HUES6 (cell line): ENCODE measurements at regions not wholly inside any gene's neighbourhood (a gene's known extent, or its start where the extent isn't known, plus 50 kb on each side); places are given as distances from the start of the nearest gene placed in this dataset.
"Not testable (repeated sequence)": the region's sequence is repeated elsewhere in the genome, so short reads cannot be mapped to it uniquely, and the experiment has no call there.

Experiments
- H3K27ac ChIP-seq: 2 replicates; pipeline ENCODE4 v1.7.0; 2013; ENCODE audit warnings: low read depth, mild to moderate bottlenecking, low read length, inconsistent platforms
- H3K27me3 ChIP-seq: 2 replicates; pipeline ENCODE4 v1.6.1; 2013; ENCODE audit warnings: low read length; ENCODE audit not compliant: control insufficient read depth, insufficient read depth
- H3K36me3 ChIP-seq: 2 replicates; pipeline ENCODE4 v1.6.1; 2013; ENCODE audit warnings: low read length; ENCODE audit not compliant: control insufficient read depth, insufficient read depth
- H3K4me1 ChIP-seq: 2 replicates; pipeline ENCODE4 v1.6.1; 2013; ENCODE audit warnings: low read length; ENCODE audit not compliant: control insufficient read depth, insufficient read depth
- H3K4me3 ChIP-seq: 2 replicates; pipeline ENCODE4 v1.5.1; 2013; ENCODE audit warnings: low read depth, low read length
- H3K9ac ChIP-seq: one replicate; pipeline ENCODE4 v1.6.1; 2013; ENCODE audit warnings: mild to moderate bottlenecking, low read length
- H3K9me3 ChIP-seq: 2 replicates; pipeline ENCODE4 v1.6.1; 2013; ENCODE audit warnings: low read depth, low read length; ENCODE audit not compliant: control insufficient read depth, insufficient read depth

DNA sequence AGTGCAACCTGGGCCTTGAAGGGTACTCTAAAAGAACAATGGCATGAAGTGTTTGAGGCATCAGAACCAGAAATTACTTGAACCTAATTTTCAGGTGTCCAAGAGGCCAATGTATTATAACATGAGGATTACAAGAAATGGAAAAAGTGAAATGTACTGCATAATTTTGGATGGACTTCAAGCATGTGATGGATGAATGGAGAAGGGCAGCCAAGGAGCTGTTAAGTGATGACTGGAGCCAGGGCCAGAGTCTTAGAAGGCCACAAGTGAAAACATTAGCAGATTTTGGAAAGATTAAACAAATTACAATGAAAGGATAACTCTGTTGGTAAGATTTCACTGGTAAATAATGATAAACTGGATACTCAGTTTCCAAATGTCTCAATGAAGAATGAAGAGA is 738.2 kb downstream of the CD109 start:
- Histone ChIP-seq H3K9ac (no peak overlapping the region), H3K4me3 (no peak overlapping the region), H3K27ac (no peak overlapping the region), H3K4me1 (no peaks in the 10 kb centered on the region), H3K36me3 (no peaks in the 10 kb centered on the region), H3K27me3 (no peaks in the 10 kb centered on the region), H3K9me3 (no peaks in the 10 kb centered on the region)

GRCh38 chr6:74431873-74432580 is 736.0 kb downstream of the CD109 start:
- no peak overlapping the region for H3K27ac ChIP-seq
- no peaks in the 10 kb centered on the region for H3K36me3 ChIP-seq
- no peak overlapping the region for H3K4me3 ChIP-seq
- no peaks in the 10 kb centered on the region for H3K9me3 ChIP-seq
- no peaks in the 10 kb centered on the region for H3K27me3 ChIP-seq
- H3K4me1 ChIP-seq = no peaks in the 10 kb centered on the region
- no peak overlapping the region for H3K9ac ChIP-seq

GRCh38 chr6:74420221-74420620 is 724.2 kb downstream of the CD109 start:
- Histone ChIP-seq H3K9me3 (no peaks in the 10 kb centered on the region), H3K4me1 (no peaks in the 10 kb centered on the region), H3K9ac (no peak overlapping the region), H3K27me3 (no peaks in the 10 kb centered on the region), H3K4me3 (no peak overlapping the region), H3K36me3 (no peaks in the 10 kb centered on the region), H3K27ac (no peak overlapping the region)

GRCh38 chr6:74415056-74415455 is 719.1 kb downstream of the CD109 start:
- Histone ChIP-seq H3K4me3 (no peak overlapping the region), H3K9ac (no peak overlapping the region), H3K4me1 (no peaks in the 10 kb centered on the region), H3K36me3 (no peaks in the 10 kb centered on the region), H3K27ac (no peak overlapping the region), H3K27me3 (no peaks in the 10 kb centered on the region), H3K9me3 (no peaks in the 10 kb centered on the region)

- Histone ChIP-seq H3K9me3 (no peaks in the 10 kb centered on the region), H3K9ac (no peak overlapping the region), H3K4me1 (no peaks in the 10 kb centered on the region), H3K27me3 (no peaks in the 10 kb centered on the region), H3K4me3 (no peak overlapping the region), H3K27ac (no peak overlapping the region), H3K36me3 (no peaks in the 10 kb centered on the region)
These were observed 714.6 kb downstream of the CD109 start for GRCh38 chr6:74410630-74411029.

DNA sequence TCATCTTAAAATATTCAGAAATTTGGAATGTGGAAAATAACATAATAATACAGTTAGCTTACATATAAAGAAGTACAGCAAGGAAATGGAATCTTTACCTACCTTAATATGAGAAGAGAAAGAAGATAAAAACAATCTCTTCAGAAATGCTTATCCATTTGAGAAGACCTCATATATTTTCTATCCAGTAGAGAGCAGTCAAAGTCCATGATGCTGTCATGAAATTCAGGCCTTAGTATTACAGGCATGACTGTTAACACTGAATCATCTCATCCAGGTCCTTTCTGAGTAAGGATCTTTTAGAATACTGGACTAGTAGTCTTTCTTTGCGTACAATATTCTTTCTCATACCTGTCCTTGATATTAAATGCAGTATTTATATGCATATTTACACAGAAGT is 713.4 kb downstream of the CD109 start:
- H3K9me3 ChIP-seq = no peaks in the 10 kb centered on the region
- no peaks in the 10 kb centered on the region for H3K36me3 ChIP-seq
- H3K27ac ChIP-seq = no peak overlapping the region
- no peaks in the 10 kb centered on the region for H3K4me1 ChIP-seq
- H3K9ac ChIP-seq = no peak overlapping the region
- no peak overlapping the region for H3K4me3 ChIP-seq
- H3K27me3 ChIP-seq = no peaks in the 10 kb centered on the region

DNA sequence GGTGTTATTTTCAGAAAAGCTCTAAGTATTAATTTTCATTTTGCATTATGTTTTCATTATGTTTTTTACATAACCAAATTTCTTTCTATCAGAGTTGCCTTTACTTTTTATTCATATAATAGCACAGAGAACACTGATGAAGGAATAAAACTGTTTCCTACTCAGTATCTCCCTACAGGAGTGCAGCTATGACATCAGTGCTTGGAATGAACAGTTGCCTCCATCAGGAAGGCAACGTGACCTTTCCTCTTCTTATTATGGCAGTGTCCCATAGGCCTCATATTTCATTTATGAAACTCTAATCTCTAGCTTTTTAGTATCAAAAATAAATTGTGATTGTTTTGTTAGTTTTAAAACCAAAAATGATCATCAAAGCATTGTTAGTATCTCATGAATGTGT is 712.8 kb downstream of the CD109 start:
- Histone ChIP-seq H3K9me3 (no peaks in the 10 kb centered on the region), H3K27ac (no peak overlapping the region), H3K36me3 (no peaks in the 10 kb centered on the region), H3K4me1 (no peaks in the 10 kb centered on the region), H3K27me3 (no peaks in the 10 kb centered on the region), H3K9ac (no peak overlapping the region), H3K4me3 (no peak overlapping the region)

GRCh38 chr6:74404366-74404765 is 708.4 kb downstream of the CD109 start:
- Histone ChIP-seq H3K27me3 (no peaks in the 10 kb centered on the region), H3K36me3 (no peaks in the 10 kb centered on the region), H3K9me3 (no peaks in the 10 kb centered on the region), H3K4me1 (no peaks in the 10 kb centered on the region), H3K27ac (no peak overlapping the region), H3K4me3 (no peak overlapping the region), H3K9ac (no peak overlapping the region)

DNA sequence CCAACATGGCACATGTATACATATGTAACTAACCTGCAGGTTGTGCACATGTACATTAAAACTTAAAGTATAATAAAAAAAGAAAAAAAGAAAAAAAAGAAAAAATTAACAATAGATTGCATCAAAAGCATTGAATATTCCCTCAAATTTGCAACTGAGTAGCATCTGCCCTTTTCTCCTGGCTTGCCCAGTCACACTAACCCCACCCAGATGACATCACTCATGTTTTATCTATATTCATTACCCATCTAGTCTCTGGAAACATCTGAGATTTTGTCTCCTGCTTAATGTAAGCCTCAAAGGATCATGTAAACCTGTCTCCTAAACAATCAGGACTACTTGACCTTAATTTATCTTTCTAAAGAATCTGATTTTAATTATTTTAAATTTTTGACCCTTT is 706.8 kb downstream of the CD109 start:
- H3K4me3 ChIP-seq = no peak overlapping the region
- H3K9me3 ChIP-seq = no peaks in the 10 kb centered on the region
- no peak overlapping the region for H3K9ac ChIP-seq
- H3K36me3 ChIP-seq = no peaks in the 10 kb centered on the region
- H3K4me1 ChIP-seq = 0 out of 2 replicates have a peak, but pooled peaks cover under 1% of the 10 kb centered on the region
- no peaks in the 10 kb centered on the region for H3K27me3 ChIP-seq
- no peak overlapping the region for H3K27ac ChIP-seq

DNA sequence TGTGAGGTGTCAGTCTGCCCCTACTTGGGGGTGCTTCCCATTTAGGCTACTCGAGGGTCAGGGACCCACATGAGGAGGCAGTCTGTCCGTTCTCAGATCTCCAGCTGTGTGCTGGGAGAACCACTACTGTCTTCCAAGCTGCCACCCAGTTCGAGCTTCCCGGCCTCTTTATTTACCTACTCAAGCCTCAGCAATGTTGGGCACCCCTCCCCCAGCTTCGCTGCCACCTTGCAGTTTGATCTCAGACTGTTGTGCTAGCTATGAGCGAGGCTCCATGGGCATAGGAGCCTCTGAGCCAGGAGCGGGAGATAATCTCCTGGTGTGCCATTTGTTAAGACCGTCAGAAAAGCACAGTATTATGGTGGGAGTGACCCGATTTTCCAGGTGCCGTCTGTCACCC is 682.4 kb downstream of the CD109 start:
- not testable (repeated sequence) for H3K27me3 ChIP-seq, H3K9me3 ChIP-seq, H3K36me3 ChIP-seq, H3K4me1 ChIP-seq, H3K27ac ChIP-seq, H3K9ac ChIP-seq, H3K4me3 ChIP-seq

- no peak overlapping the region for H3K9ac ChIP-seq
- no peaks in the 10 kb centered on the region for H3K27me3 ChIP-seq
- no peaks in the 10 kb centered on the region for H3K36me3 ChIP-seq
- no peak overlapping the region for H3K27ac ChIP-seq
- no peaks in the 10 kb centered on the region for H3K9me3 ChIP-seq
- H3K4me1 ChIP-seq = no peaks in the 10 kb centered on the region
- H3K4me3 ChIP-seq = no peak overlapping the region
These were observed 673.6 kb downstream of the CD109 start for GRCh38 chr6:74369556-74369993.

- no peaks in the 10 kb centered on the region for H3K36me3 ChIP-seq
- H3K27ac ChIP-seq = no peak overlapping the region
- H3K9me3 ChIP-seq = no peaks in the 10 kb centered on the region
- no peak overlapping the region for H3K4me3 ChIP-seq
- no peak overlapping the region for H3K9ac ChIP-seq
- no peaks in the 10 kb centered on the region for H3K4me1 ChIP-seq
- H3K27me3 ChIP-seq = no peaks in the 10 kb centered on the region
These were observed 672.7 kb downstream of the CD109 start for GRCh38 chr6:74368746-74369145.
